Astrocyte (in vitro differentiated cells and primary cell): ENCODE measurements at regions not wholly inside any gene's neighbourhood (a gene's known extent, or its start where the extent isn't known, plus 50 kb on each side); places are given as distances from the start of the nearest gene placed in this dataset.

Experiments used
- CTCF ChIP-seq: IDR thresholded peaks from 2 replicates; pipeline ENCODE4 v1.5.1; 2011; ENCODE audit warnings: low read depth, mild to moderate bottlenecking, inconsistent platforms, low read length, moderate library complexity; ENCODE audit not compliant: insufficient read depth
- EZH2 ChIP-seq: IDR thresholded peaks from 2 replicates; pipeline ENCODE4 v1.6.1; 2012; ENCODE audit warnings: mild to moderate bottlenecking, low read length, inconsistent platforms; ENCODE audit not compliant: insufficient read depth

GRCh38 chr15:70580286-70580685, 183.1 kb downstream of the UACA start:
- TF ChIP-seq CTCF (no peak), EZH2 (no peak)
